ENCODE measurements at regions not wholly inside any gene's neighbourhood (a gene's known extent, or its start where the extent isn't known, plus 50 kb on each side); places are given as distances from the start of the nearest gene placed in this dataset.
"Not testable (repeated sequence)": the region's sequence is repeated elsewhere in the genome, so short reads cannot be mapped to it uniquely, and the experiment has no call there.

- peak; percentile 66 for DNase-seq
These were observed 53.1 kb upstream of the HMCN1 start for GRCh38 chr1:185681034-185681633.

DNA sequence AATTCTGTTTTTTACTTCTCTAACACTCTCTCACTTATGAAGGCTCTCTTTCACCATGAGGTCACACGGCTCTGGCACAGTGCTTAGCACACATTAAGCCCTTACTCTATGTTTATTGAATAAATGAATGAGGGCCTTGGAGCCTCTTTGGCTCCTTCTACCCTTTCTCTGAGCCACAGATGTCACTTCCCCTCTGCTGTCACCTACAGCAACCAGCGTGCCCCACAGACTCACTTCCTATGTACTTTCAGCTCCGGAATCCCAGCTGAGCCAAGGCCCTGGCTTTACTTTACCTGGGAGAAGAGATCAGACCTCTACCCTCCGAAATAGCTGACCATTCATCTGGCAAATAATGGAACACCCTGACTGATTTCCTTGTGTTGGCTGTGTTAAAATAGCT, 53.7 kb upstream of the HMCN1 start:
- no peak for DNase-seq

DNA sequence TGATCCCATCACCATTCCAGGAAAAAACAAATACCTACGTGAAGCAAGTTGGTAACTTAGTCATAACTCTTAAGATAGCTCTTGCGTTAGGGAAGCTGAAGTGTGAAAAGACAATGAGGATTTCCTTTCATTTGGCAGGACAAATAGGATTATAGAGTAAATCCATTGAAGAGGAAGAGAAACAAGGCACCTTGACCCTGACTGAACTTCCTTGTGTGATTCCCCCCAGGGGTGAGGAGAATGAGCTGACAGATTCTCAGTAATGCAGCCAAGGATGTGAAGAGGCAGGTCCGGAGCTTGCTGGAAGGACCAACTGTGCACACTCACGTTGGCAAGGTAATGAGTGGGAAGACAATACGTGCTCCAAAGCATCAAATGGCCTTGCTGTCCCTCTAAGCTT, 55.0 kb upstream of the HMCN1 start:
- no peak for DNase-seq

DNA sequence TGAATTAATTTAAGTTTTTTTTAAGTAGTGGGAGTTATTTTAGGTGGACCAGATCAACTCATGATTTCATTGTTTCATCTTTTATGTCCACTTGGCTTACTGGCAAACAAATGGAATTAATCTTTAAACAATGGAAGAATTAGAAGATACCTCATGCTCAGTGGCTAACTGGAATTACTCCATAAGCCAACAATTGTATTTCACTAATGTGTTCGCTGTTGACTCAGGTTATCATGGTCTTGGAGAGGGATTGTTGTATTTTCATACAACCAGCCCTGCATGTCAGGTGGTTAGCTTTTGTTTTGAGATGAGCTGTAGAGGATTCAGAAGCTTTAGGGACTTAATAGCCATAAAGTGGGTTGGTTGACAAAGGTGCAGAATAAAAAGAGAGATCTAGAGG, 57.2 kb upstream of the HMCN1 start:
- no peak for DNase-seq

GRCh38 chr1:185674201-185674600, 60.0 kb upstream of the HMCN1 start:
- DNase-seq, result no peak

DNA sequence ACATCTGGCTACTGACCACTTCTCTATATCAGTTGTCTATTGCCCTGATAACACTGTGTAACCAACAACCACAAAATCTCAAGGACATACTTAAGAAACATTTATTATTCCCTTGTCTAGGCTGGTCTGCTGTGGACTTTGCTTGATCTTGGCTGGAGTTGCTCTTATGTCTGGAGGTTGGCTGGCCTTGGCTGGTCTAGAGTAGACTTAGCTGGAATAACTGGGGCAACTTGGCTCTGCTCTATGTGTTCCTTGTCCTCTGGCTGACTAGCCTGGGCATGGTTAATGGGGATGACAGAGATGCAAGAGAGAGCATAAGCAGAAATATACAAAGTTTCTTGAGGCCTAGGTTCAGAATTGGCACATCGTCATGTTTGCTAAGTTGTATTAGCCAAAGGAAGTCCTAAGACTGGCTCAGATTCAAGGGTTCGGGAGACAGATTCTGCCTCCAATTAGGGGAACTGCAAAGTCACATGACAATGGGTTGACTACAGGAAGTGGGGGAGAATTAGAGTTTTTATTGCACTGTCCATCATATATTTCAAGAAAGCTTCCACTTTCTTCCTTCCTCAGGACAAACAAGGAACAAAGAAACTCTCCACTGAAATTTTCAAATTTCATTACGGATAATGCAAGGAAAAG, 61.4 kb upstream of the HMCN1 start:
- DNase-seq, result no peak

DNA sequence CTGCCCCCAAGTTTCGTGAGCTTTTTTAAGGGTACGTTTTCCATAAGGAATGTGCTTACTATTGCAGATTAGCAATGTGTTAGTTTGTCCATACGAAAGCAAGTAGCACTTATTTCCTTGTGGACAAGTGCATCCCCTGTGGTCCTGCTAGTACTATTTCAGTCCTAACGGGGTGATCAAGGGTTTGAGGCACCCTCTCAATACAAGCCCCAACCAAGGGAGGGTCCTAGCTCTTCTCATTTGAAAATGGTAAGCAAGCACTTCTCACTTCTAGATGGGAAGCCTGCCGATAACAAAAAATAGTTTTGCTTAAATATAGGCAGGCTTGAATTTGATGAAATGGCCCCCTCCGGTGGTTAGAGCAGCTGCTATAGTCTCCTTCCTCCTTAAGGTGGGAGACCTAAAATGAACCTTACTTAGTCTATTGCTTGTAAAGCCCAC, 64.0 kb upstream of the HMCN1 start:
- peak; percentile 36 for DNase-seq

DNA sequence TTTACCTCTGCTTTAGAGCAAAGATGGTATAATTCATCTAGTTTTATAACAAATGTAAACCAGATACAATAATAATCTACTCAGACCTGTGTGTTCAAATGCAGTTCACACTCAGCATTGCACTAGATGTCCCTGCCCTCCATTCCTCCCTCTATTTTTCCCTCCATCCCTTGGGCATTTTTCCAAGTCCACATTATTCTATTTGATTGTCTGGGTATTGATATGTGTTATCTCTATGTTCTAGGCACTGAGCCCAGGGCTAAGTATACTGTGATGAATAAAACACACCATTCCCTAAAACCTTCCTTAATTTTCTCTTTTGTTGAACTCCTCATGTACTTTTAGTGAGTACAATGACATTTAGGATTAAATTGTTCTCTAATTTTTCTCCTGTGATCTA, 66.2 kb upstream of the HMCN1 start:
- no peak for DNase-seq

DNA sequence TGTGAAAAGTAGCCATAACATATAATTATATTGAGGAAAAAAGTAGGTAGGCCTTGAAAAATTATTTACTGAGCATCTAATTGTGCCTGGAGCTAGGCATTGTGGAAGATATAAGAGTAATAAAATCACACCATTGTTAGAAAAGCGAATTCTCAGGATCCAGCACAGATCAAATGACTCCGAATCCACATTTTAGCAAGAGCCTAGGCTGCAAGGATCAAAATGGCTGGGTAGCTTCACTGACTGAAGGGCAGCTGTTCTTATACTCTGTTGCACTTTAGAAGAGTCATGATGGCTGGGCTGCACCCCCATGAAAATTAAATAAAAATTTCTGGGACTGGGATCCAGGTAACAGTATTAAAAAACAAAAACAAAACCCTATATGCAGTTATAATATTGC, 67.6 kb upstream of the HMCN1 start:
- no peak for DNase-seq

DNA sequence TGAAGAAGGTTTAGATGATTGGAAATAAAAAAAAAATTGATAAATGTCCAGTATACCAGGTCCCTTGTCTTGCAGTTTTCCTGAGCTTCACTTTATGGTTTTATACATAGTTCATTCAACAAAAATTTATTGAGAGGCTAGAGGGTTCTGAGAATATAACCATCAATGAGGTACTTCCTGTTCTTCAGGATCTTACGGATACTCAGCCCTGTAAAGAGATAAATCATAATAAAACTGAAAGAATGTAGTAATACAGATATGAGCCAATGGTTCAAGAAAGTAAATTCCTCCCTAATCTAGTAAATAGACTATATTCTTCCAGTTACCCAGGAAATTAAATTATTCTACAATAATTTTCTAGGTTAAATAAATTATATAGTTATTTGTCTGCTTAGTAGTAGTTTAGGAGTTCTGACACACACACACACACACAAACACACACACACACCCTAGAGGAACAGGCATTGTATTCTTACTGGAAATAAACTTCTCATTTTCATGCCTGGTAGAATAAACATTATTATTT, 70.4 kb upstream of the HMCN1 start:
- DNase-seq, result peak; percentile 15

- no peak for DNase-seq
These were observed 70.9 kb upstream of the HMCN1 start for GRCh38 chr1:185663332-185663731.

GRCh38 chr1:185661971-185662370, 72.2 kb upstream of the HMCN1 start:
- DNase-seq, result no peak

- no peak for DNase-seq
These were observed 77.5 kb upstream of the HMCN1 start for GRCh38 chr1:185656663-185657062.

DNA sequence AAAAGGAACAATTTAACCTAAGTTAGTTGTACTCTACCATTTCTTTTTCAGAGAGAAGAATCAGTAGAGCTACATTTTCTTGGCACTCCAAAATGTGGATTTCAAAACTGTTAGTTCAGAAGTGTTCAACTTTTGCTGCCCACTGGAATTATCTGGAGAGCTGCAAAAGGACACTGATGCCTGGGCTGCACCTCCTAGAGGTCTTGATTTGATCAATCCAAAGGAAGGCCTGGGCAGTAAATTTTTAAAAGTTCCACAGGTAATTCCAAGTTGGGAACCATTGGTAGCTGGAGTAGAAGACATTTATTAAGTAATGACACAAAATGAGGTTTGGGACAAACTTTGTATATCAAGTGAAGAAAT, 79.3 kb upstream of the HMCN1 start:
- DNase-seq, result no peak

GRCh38 chr1:185654199-185654951, 79.8 kb upstream of the HMCN1 start:
- no peak for DNase-seq

GRCh38 chr1:185653615-185654014, 80.6 kb upstream of the HMCN1 start:
- DNase-seq, result no peak

DNA sequence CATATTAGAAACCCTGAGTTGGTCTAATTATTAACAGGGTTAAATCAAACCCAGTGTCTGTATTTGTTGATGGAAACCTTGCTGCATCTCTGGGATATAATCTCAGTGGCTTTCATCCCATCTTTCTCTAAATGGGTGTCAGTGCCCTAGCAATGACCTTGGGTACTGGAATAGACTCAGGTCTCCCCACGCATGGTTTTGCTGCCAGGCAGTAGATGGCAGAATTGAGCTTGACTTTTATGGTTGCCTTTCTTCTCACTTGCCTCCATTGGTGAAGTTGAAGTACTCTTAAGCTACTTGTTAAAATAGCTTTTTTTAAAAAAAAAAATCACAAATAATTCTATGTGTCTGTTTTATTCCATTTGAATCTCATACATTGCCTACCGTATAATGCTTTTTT, 81.8 kb upstream of the HMCN1 start:
- peak; percentile 39 for DNase-seq

- DNase-seq, result no peak
These were observed 83.5 kb upstream of the HMCN1 start for GRCh38 chr1:185650602-185651230.

- DNase-seq, result no peak
These were observed 85.2 kb upstream of the HMCN1 start for GRCh38 chr1:185648858-185649589.

DNA sequence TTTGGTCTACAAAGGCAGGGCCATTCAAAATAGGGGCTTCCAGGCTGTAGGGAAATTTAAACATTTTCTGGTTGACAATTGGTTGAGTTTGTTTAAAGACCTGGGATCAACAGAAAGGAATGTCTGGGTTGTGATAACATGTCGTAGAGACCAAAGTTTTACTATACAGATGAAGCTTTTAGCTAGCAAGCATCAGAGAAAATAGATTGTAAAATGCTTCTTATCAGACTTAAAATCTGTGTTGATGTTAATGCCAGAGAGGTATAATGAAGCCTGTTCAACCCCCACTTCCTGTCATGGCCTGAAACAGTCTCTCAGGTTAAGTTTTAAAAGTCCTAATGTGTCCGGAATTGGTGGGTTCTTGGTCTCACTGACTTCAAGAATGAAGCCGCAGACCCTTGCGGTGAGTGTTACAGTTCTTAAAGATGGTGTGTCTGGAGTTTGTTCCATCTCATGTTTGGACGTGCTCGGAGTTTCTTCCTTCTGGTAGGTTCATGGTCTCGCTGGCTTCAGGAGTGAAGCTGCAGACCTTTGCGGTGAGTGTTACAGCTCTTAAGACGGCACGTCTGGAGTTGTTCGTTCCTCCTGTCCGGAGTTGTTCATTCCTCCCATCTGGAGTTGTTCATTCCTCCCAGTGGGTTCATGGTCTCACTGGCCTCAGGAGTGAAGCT, 86.5 kb upstream of the HMCN1 start:
- DNase-seq, result not testable (repeated sequence)

GRCh38 chr1:185646202-185646683, 87.9 kb upstream of the HMCN1 start:
- no peak for DNase-seq

GRCh38 chr1:185645686-185646085, 88.5 kb upstream of the HMCN1 start:
- DNase-seq, result no peak
